B cell (primary cell): ENCODE measurements at regions not wholly inside any gene's neighbourhood (a gene's known extent, or its start where the extent isn't known, plus 50 kb on each side); places are given as distances from the start of the nearest gene placed in this dataset.
A peak's percentile ranks its signal among the peaks of the same experiment; 100 is the strongest.

ENCODE experiments used
- ATAC-seq: fragments of 200-7000 bp; cut with Tn5 transposase; one replicate; pipeline ENCODE4 v1.10.0; 2021; ENCODE audit warnings: low read depth, mild to moderate bottlenecking, moderate number of reproducible peaks, moderate library complexity
- CTCF ChIA-PET: fragments of 350-600 bp; sonication (Branson Sonifier 250); formaldehyde crosslinking; loops from one replicate; lab custom pipeline; 2021; ENCODE audit warnings: antibody characterized with exemption, inconsistent platforms; lab: Charles Lee
- POLR2A ChIA-PET: fragments of 350-600 bp; sonication (Branson Sonifier 250); formaldehyde crosslinking; loops from one replicate; lab custom pipeline; 2021; ENCODE audit warnings: antibody characterized with exemption; lab: Charles Lee
- DNase-seq: peaks from one replicate; pipeline ENCODE4 v3.0.0; 2013
- H2AFZ ChIP-seq: 2 replicates; pipeline ENCODE4 v1.6.1; 2012; ENCODE audit warnings: mild to moderate bottlenecking, low read depth, low read length; ENCODE audit not compliant: insufficient read depth, poor library complexity, severe bottlenecking
- H3K27ac ChIP-seq, 2 donors: 1 replicate in 1 of 2; 2 replicates in 1 of 2; pipeline ENCODE4 v1.5.1; 2012 to 2013; ENCODE audit warnings: low read length in 2 of 2, mild to moderate bottlenecking in 2 of 2, moderate library complexity in 1 of 2
- H3K27me3 ChIP-seq, 4 experiments: fragments of 200-600 bp in 1 of 4; sonication (generic) in 1 of 4; replicated peaks in 1 of 4; 1 replicate in 2 of 4; 2 replicates in 2 of 4; pipeline versions ENCODE4 v1.6.1 to v1.7.0; 2013 to 2016; ENCODE audit warnings: low read length in 3 of 4, mild to moderate bottlenecking in 2 of 4, mixed read lengths in 1 of 4, moderate library complexity in 1 of 4; ENCODE audit not compliant: insufficient read depth in 4 of 4, control insufficient read depth in 3 of 4; ENCODE audit errors: control extremely low read depth in 1 of 4
- H3K36me3 ChIP-seq, 2 experiments: replicated peaks in 1 of 2; 1 replicate in 1 of 2; 2 replicates in 1 of 2; pipeline versions ENCODE4 v1.6.1 to v1.7.1; 2013; ENCODE audit warnings: low read length in 1 of 2; ENCODE audit not compliant: insufficient read depth in 2 of 2, control insufficient read depth in 1 of 2; ENCODE audit errors: control extremely low read depth in 1 of 2, extremely low read depth in 1 of 2
- H3K4me1 ChIP-seq, 2 donors: fragments of 200-600 bp in 1 of 2; sonication (generic) in 1 of 2; 1 replicate in 1 of 2; 2 replicates in 1 of 2; pipeline versions ENCODE4 v1.5.1 to v1.6.1; 2013 to 2017; ENCODE audit warnings: low read length in 2 of 2; ENCODE audit not compliant: control insufficient read depth in 2 of 2, insufficient read depth in 2 of 2
- H3K4me2 ChIP-seq: replicated peaks from 2 replicates; pipeline ENCODE3; 2012; ENCODE audit warnings: mild to moderate bottlenecking, low read depth, low read length; ENCODE audit not compliant: poor library complexity, severe bottlenecking
- H3K4me3 ChIP-seq, 5 experiments: fragments of 200-600 bp in 1 of 5; sonication (generic) in 1 of 5; 1 replicate in 3 of 5; 2 replicates in 2 of 5; pipeline versions ENCODE4 v1.5.1 to v1.7.0; 2011 to 2016; ENCODE audit warnings: low read length in 4 of 5, mild to moderate bottlenecking in 4 of 5, low read depth in 2 of 5, control low read depth in 1 of 5, moderate library complexity in 1 of 5; ENCODE audit not compliant: insufficient read depth in 1 of 5; ENCODE audit errors: control extremely low read depth in 1 of 5, extremely low read depth in 1 of 5
- H3K79me2 ChIP-seq: fragments of 200-600 bp; sonication (generic); one replicate; pipeline ENCODE4 v1.6.0; 2016; ENCODE audit warnings: low read length; ENCODE audit not compliant: control insufficient read depth, insufficient read depth
- H3K9ac ChIP-seq: fragments of 200-600 bp; sonication (generic); 2 replicates; pipeline ENCODE4 v1.6.1; 2017; ENCODE audit warnings: mild to moderate bottlenecking, low read length, moderate library complexity
- H3K9me3 ChIP-seq, 3 donors: one replicate each; pipeline versions ENCODE4 v1.6.1 to v1.7.1; 2013; ENCODE audit warnings: low read length in 2 of 3; ENCODE audit not compliant: control insufficient read depth in 2 of 3, insufficient read depth in 1 of 3; ENCODE audit errors: control extremely low read depth in 1 of 3
- H4K20me1 ChIP-seq: 2 replicates; pipeline ENCODE4 v1.6.0; 2012; ENCODE audit warnings: mild to moderate bottlenecking, low read length; ENCODE audit not compliant: insufficient read depth, control insufficient read depth, poor library complexity, severe bottlenecking
- H3K27ac Mint-ChIP-seq: one replicate; pipeline ENCODE4 v1.8.0; 2021; ENCODE audit warnings: mixed read lengths
- H3K27me3 Mint-ChIP-seq: one replicate; pipeline ENCODE4 v1.8.0; 2021; ENCODE audit warnings: mixed read lengths
- H3K4me1 Mint-ChIP-seq: one replicate; pipeline ENCODE4 v1.8.0; 2021; ENCODE audit warnings: mixed read lengths
- H3K4me3 Mint-ChIP-seq: one replicate; pipeline ENCODE4 v1.8.0; 2021; ENCODE audit warnings: mixed read lengths
- H3K9me3 Mint-ChIP-seq: one replicate; pipeline ENCODE4 v1.8.0; 2022; ENCODE audit warnings: mixed read lengths; ENCODE audit not compliant: insufficient read depth
- CTCF ChIP-seq: fragments of 200-600 bp; IDR thresholded peaks from one replicate; pipeline ENCODE4 v1.8.0; 2022; ENCODE audit warnings: antibody characterized with exemption, mild to moderate bottlenecking
- EZH2 ChIP-seq: IDR thresholded peaks from 2 replicates; pipeline ENCODE4 v1.6.1; 2012; ENCODE audit warnings: borderline replicate concordance, low read depth, mild to moderate bottlenecking, moderate library complexity, low read length; ENCODE audit not compliant: insufficient read depth, poor library complexity, severe bottlenecking
- WGBS: methylation state at CpG from one replicate; pipeline ENCODE4 v1.1.5; 2013; ENCODE audit warnings: missing lambda C conversion rate; ENCODE audit not compliant: insufficient coverage; 5-methylcytosine and 5-hydroxymethylcytosine counted together
- intact Hi-C: fragments of 100-400 bp; cut with micrococcal nuclease; formaldehyde crosslinking; loops from one replicate; pipeline ENCODE4 v1.10.0; 2022

- ChIA-PET CTCF (interaction anchor here (1.3 to 1.9 kb wide), 2 partner anchors 12 to 45 kb away, joined by 5 read pairs; no protein-coding TSS in a partner anchor), POLR2A (interaction anchor here (1.3 kb wide), 1 partner anchor 9 kb away, joined by 7 read pairs; no protein-coding TSS in a partner anchor)
- H3K4me3 Mint-ChIP-seq, result peak overlapping the region; percentile 77
- H3K36me3 ChIP-seq, result no peaks in the 10 kb centered on the region
- peaks cover 0 to 7% (median 5%) of the 10 kb centered on the region in 3 donors for H3K9me3 ChIP-seq
- TF ChIP-seq CTCF (no peak), EZH2 (no peak)
- H2AFZ ChIP-seq, result no peak overlapping the region
- H3K4me1 ChIP-seq, result peaks cover 77 to 79% of the 10 kb centered on the region in 2 donors
- H3K27me3 Mint-ChIP-seq, result no peaks in the 10 kb centered on the region
- H3K9me3 Mint-ChIP-seq, result peaks cover 2% of the 10 kb centered on the region
- H3K27ac Mint-ChIP-seq, result peak overlapping the region; percentile 85
- H3K27ac ChIP-seq, result peak overlapping the region; percentile 52 to 73
- peak overlapping the region; percentile 25 for H3K9ac ChIP-seq
- no peaks in the 10 kb centered on the region for H4K20me1 ChIP-seq
- H3K4me2 ChIP-seq, result peak overlapping the region; percentile 69
- DNase-seq, result peak; percentile 86
- peak; percentile 94 for ATAC-seq
- no peaks in the 10 kb centered on the region for H3K79me2 ChIP-seq
- H3K4me1 Mint-ChIP-seq, result peaks cover 81% of the 10 kb centered on the region
- H3K4me3 ChIP-seq, result peak overlapping the region in 2 of 5 experiments; percentile 37 to 42
- no peaks in the 10 kb centered on the region for H3K27me3 ChIP-seq
- 73% methylated on average over 4 of the region's 8 CpGs for WGBS
- intact Hi-C loops, result loop anchor here (1.0 kb wide), 1 partner anchor 9 kb away; no protein-coding TSS in a partner anchor
These were observed 70.0 kb upstream of the SFMBT2 start for GRCh38 chr10:7480742-7481367.
